NCI-H446 treated with DMSO at 0.1 percent for 48 hours (cell line): ENCODE measurements at regions not wholly inside any gene's neighbourhood (a gene's known extent, or its start where the extent isn't known, plus 50 kb on each side); places are given as distances from the start of the nearest gene placed in this dataset.
"Not testable (repeated sequence)": the region's sequence is repeated elsewhere in the genome, so short reads cannot be mapped to it uniquely, and the experiment has no call there.

Experiments
- DNase-seq: peaks from one replicate; lab custom pipeline; 2025; lab: John Stamatoyannopoulos, UW

DNA sequence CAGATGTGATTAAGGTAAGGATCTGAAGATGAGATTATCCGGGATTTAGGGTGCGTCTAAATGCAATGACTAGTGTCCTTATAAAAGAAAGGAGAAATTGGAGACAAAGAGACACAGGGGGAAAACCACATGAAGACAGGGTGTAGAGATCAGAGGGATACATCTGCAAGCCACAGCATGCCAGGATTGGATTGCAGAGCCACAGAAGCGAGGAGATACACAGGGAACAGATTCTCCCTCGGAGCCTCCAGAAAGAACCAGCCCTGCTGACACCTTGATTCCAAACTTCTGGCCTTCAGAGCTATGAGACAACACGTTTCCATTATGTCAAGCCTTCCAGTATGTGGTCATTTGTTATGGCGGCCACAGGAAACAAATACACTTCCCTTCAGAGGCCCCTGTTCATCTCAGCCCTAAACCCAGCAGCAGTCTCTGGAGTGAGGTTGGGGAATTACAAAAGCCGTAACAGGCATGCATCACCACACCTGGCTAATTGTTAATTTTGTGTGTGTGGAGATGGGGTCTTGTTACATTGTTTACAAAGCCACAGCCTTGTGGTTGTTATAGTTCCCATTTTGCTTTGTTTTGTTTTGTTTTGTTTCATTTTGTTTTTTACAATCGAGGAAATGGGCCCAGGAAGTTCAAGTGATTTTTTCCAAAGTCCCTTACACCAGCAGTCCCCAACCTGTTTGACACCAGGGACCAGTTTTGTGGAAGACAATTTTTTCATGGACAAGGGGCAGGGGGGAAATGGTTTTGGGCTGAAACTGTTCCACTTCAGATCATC lies 51.6 kb upstream of the LYRM9 start:
- DNase-seq = no peak

DNA sequence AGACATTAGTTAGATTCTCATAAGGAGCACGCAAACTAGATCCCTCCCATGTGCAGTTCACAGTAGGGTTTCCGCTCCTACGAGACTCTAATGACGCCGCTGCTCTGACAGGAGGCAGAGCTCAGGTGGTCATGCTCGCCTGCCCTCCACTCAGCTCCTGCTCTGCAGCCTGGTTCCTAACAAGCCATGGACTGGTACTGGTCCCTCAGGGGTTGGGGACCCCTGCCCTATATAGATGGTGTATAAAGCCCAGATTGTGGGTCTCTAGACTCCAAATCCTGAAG lies 52.1 kb upstream of the LYRM9 start:
- no peak for DNase-seq

DNA sequence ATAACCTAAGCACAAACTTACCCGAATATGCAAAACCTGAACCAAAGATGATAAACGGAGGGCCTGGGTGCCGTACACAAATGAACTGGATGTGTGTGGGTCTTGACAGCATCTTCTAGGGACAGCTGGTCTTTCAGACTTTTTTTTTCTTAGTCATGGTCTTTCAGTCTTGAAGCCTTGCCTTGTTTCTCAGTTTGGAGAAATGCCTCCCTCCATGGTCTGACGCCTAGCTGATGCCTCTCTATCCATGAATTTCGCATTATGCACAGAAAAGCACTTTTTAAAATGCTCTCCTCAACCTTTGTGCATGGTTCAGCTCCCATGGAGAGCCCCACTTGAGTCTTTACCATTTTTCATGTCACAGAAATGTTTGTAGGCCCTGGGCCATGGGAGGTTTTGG lies 52.8 kb upstream of the LYRM9 start:
- no peak for DNase-seq

DNA sequence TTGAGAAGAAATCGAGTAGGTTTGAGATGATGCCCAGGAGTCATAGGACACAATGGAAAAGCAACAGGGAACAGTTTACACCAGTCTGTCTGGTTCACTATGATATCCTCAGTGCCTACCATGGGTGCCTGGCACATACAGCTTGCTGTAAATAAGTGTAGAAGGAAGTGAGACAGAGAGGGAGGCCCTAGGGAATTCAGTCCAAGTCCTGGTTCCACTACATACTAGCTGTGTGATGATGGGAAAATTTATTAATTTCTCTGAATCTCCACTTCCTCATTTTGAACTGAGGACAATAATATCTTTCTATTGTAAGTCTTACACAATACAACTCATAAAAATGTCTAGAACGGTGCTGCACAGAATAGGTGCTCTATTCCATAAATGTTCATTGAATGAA lies 53.3 kb upstream of the LYRM9 start:
- no peak for DNase-seq

DNA sequence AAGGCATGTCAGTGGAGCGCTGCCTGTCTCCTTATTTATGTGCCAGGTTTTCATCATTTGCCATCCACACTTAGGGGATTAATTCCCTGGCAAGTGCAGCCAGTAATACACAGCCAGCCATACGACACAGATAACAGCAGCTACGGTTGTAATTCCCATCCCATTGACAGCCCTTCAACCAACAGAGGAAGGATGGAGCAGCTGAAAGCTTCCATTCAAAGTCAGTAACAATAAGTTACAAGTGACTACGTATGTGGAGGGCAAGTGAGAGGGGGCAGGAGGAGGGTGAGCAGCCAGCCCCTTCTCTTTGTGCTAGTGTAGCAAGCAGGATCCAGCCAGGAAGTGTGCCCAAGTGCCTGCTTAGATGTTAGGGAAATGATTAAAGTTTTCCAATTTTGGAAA lies 53.8 kb upstream of the LYRM9 start:
- DNase-seq = no peak

DNA sequence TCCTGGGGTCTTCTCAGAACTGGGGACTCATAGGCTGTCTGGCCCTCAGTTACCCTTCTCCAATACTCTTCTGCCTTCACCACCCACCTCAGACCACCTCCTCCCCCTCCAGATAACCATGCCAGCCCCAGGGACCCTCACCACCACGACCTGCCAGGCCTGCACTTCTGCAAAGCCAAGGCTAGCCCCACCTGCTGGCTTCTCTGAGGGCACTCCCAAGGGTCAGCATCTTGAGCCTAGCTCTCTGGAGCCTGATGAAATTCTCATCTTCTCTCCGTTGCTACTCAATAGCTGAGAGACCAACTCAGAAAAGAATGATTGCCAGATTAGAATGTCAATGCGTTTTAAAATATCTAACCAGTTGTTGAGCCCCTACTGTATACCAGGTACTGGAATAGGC lies 56.1 kb upstream of the LYRM9 start:
- no peak for DNase-seq

DNA sequence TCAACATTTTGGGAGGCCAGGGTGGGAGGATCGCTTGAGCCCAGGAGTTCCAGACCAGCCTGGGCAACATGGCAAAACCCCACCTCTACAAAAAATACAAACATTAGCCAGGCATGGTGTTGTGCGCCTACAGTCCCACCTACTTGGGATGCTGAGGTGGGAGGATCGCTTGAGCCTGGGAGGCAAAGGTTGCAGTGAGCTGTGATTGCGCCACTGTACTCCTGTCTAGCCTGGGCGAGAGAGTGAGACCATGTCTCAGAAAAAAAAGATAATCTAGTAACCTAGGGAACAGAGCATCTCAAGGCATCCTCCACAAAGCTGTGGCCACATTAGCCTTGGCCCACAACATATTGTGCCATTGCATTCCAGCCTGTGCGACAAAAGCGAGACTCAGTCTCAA lies 57.1 kb upstream of the LYRM9 start:
- DNase-seq = not testable (repeated sequence)

DNA sequence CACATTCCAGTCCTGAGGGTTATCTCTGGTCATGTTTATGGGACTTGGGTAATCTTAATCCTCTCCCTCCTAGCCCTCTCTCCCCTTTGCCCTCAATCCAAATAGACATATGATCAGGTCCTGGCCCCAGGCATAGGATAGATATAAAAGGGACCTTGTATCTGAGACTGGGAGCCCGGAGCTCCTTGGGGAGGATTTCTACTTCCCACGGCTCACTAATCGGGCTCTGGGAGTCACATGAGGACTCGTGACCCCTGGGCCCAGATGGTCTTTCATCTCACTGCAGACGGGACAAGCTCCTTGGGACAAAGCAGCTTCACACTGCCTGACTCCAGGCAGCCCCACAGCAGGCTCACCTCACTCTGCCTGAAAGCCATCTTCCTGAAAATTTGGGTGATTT lies 57.8 kb upstream of the LYRM9 start:
- DNase-seq = no peak

DNA sequence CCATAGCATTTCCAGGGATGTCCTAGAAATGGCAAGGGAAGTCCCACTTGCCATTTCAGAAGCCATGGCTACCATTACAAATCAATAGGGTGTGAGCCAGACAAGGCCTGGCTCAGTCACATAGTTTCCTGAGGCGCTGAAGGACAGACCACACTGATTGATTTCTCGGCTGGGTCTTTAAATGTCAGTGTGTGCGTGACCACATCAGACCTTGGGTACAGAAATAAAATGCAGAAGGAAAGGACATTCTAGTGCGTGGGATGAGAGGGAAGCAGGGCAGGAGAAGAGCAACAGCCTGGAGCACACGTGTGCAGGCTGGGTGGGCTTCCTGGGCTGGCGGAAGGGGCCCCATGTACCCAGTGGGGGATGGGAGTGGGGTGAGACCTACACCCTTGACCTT lies 58.7 kb upstream of the LYRM9 start:
- DNase-seq = no peak

DNA sequence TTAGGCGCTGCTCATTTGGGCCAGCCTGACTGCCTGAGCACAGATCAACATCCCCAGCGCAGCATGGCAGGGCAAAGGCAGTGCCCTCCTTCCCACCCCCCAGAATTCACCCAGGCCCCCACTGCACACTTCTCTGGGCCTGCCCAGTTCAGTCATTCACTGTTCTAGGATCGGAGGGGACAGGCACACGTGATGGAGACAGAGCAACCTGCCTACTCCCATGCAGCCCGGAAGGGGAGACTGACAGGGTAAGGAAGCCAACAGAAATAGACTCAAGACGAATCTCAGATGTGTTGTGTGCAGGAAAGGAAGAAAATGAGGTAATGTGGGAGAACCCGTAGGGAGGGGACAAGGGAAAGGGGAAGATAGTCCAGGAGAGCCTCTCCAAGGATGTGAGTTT lies 59.2 kb upstream of the LYRM9 start:
- no peak for DNase-seq

DNA sequence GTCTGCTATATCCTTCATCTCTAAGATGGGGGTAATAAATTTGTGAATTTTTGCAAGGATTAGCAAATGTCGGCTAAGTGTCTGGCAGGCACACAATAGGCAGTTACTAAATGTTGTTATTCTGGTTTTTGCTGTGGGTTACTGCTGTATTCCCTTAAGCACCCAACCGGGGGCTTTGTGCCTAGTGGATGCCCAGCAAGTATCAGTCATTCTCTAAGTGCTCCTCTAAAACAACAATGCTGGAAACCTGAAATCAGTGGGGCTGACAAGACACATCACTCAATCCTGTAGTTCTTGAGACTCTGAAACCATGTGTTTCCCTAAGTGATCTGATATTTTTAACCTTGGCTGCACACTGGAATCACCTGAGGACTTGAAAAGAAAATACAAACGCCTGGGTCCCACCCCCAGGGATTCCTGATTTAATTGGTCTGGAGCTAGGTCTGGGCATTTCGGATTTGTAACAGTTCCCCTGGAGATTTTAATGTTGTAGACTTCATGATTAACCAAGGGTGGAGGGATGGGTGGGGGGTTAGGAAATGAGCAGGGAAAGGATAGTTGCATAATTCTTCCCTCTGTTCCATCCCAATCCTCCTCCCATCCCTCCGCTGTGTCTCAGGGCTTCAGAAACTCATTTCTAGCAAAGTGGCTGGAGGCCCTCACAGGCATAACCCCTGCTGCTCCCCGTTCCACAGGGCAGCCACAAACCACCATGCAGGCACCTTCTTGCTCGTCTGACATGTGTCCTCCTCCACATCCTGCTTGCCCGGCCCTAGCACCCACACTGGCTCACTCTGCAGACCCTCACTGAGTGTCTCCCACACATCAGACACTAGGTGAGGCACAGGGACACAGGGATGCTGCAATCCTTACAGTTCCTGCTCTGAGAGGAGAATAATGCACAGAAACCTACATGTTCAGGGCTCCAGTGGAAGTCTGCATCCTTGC lies 61.7 kb upstream of the LYRM9 start:
- no peak for DNase-seq

DNA sequence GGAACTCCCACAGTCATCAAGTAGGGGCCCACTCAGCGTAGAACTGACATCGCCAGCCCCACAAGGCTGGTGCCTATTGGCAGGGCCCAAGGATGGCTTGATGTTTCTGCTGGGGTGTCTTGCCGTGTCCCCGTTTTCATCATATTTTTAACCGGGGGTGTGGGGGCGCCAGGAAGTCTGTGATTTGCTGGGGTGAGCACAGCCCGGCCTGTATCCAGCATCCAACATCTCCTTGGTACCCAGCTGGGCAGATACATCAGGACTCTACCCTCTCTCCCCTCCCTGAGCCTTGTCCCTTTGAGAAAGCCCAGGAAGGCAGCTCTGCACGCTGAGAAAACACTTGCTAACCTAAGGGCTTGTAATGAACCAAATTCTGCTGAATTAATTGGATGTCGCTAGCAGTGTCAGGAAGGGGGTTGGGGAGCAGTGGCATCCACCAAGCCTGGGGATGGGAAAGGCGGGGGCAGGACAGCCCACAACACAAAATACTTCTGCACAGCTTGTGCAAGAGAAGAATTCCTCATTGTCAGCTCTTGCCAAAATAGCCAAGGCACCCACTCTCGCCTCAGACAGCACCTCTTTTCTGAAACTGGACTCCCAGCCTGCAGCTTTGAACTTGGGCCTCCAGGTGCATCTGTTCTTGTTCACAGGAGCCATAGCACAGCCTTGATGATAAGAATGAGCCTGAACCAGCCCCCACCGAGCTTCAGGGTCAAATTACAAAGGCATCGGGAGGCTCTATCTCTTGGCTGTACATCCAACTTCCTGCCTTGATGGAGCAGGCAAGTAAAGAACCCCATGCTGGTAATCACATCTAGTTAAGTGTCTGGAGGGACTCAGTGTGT lies 63.7 kb upstream of the LYRM9 start:
- no peak for DNase-seq

DNA sequence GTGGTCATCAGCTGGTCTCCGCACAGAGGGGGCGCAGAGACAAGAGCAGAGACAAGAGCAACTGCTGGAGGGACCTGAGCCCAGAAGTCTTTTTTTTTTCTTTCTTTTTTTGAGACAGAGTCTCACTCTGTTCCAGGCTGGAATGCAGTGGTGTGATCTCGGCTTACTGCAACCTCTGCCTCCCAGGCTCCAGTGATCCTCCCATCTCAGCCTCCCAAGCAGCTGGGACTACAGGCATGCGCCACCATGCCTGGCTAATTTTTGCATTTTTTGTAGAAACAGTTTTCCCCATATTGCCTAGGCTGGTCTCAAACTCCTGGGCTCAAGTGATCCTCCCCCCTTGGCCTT lies 64.3 kb upstream of the LYRM9 start:
- DNase-seq = not testable (repeated sequence)

DNA sequence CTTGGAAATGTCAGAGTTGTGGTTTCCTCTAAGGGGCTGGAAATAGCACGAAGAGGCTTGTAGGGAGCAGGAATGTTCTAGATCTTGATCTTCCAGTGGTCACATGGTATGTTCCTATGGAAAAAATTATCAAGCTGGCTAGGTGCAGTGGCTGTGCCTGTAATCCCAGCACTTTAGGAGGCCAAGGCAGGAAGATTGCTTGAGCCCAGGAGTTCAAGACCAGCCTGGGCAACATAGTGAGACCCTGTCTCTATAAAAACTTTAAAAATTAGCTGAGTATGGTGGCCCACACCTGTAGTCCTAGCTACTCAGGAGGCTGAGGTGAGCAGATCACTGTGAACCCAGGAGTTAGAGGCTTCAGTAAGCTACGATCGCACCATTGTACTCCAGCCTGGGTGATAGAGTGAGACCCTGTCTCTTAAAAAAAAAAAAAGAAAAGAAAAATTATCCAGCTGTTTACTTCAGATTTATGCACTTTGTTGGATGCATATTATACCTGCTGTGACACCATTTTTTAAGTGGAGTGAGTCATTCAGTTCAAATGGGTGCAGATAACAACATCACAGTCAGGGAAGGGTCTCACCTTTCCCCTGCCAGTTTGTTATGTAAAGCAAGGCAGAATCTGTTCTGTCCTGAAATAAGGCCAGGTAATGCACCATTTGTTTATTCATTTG lies 65.7 kb upstream of the LYRM9 start:
- DNase-seq = no peak

DNA sequence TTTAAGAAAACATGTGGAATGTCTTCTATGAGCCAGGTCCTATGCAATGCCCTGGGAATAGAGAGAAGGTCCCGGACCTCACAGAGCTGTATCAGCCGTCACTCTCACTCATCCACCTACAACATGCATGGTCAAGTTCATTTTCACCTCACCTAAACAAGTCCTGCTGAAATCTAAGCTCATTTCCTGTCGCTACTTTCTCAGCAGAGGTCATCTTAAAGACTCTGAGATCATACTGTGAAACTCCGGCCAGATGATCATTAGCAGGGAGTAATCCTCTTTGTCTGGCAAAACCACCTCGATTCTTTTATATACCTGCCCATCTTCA lies 66.2 kb upstream of the LYRM9 start:
- no peak for DNase-seq

DNA sequence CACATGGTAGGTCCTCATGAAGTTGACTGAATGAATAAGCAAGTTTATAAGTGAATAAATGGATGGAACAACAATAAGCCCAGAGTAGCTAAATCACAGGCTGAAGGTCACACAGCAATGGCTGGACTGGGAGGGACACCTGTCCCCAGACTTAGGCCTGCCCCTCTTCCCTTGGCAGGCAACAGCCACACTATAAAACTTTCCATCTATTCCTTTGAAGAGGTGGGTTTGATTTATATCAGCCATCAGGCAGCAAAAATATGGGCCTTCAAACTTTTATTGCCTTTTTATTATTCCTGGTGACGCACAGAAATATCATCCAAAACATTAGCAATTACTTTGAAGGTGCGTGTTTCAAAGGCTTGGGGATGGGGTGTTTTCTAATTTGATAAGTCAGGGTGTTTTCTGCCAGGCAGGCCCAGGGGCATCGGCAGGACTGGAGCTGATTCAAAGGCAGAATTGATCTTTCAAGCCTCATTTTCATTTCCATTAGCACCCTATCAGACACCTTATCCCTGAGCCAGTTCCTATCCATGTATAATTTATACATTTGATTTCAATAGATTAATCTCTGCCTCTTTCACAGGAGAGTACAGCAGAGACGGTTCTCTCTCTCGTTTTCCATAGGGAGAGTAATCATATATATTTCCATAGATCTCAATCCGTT lies 67.2 kb upstream of the LYRM9 start:
- no peak for DNase-seq

DNA sequence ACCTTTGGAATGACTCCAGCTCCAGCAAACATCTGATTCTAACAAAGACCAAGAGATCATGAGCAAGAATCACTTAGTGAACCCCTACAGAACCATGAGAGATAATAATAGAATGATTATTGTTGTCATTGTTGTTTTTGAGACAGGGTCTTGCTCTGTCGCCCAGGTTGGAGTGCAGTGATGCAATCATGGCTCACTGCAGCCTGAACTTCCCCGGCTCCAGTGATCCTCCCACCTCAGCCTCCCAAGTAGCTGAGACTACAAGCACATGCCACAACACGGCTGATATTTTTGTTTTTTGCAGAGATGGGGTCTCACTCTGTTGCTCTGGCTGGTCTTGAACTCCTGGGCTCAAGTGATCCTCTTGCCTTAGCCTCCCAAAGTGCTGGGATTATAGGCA lies 69.4 kb upstream of the LYRM9 start:
- not testable (repeated sequence) for DNase-seq

DNA sequence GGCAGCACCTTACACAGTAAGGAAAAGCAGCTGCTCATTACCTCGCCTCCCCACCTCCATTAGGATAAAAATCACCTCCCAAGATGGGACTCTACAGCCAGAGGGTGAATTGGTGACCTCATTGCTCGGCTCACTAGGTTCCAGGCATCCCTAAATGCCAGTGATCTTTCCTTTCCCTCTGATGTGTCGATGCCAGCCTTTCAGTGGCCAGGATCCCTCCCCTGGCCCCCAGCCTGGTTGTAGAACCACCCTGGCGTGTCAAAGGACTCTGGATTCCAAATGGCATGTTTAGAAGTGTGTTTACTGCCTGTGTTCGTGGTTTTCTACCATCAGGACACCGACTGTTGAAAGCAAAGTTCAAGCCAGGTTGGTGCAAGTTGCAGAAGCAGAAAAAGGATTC lies 72.1 kb upstream of the LYRM9 start:
- DNase-seq = no peak

DNA sequence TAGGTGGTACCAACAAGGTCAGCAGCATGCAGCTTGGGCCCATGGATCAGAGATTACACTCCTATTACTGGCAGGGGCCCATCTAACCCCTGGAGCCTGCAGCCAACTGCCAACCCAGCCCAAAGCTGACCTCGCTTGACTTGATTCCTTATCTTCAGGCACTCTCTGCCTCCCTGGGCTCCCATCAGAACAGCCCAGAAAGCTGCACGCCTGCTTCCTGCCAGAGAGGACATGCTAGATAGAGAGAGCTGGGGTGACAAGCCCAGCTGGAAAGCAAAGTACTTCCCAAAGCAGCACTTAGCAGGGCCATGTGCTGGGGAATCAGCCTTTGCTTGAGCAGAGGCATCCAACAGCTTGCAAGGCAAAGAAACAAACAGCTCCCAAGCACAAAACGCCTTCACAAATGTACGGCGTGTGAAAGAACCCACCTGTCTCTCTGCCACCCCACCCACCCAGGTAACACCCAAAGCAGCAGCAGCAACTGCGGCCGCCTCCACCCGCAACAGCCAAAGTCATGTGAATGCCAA lies 74.2 kb upstream of the NLK start:
- DNase-seq = no peak

DNA sequence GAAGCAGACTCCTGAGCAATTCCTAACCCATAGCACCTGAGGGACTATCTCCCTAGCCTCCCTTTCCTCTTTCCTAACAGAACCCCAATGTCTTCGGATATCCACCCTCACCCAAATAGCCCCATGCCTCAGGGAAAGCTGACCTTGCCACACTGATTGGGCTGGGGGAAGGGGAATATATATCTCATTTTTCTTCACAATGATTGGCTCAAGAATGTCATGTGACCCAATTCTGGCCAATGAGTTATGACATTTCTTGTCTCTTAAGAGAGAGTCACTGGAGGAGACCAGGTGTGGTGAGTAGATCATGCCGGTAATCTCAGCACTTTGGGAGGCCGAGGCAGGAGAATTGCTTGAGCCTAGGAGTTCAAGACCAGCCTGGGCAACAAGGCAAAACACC lies 71.9 kb upstream of the NLK start:
- no peak for DNase-seq

DNA sequence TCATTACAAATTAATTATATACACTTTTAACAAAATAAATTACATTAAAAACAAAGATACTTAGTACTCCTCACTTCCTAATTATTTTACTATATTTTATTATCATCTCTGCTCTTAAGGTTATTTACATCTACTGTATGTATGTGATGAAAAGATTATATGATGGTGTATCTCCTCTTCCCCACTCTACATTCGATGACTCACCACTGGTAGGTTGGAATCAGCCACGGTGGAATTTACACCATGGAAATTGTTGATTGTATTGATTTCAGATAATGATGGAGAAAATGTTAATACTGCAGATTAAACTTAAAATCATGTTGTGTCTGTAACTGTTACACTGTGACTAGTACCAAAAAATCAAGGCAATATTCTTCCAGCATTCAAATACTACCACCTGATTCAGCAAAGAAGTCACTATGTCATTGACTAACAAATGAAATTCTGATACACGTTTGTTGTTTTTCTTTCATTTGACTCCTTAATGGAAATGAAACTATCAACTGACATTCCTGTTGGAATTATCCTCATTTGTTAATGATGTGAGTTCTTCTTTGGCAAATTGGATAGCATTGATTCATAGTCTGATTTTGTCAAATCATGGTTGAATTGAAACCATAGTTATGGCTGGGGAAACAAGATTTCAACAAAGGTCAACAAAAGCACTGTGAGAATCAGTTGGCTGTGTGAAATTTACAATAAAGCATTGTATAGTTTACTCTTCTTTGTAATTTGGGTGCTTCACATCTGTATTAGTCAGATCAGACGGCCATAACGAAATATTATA lies 69.0 kb upstream of the NLK start:
- DNase-seq = no peak
